ENCODE measurements at regions not wholly inside any gene's neighbourhood (a gene's known extent, or its start where the extent isn't known, plus 50 kb on each side); places are given as distances from the start of the nearest gene placed in this dataset.

DNA sequence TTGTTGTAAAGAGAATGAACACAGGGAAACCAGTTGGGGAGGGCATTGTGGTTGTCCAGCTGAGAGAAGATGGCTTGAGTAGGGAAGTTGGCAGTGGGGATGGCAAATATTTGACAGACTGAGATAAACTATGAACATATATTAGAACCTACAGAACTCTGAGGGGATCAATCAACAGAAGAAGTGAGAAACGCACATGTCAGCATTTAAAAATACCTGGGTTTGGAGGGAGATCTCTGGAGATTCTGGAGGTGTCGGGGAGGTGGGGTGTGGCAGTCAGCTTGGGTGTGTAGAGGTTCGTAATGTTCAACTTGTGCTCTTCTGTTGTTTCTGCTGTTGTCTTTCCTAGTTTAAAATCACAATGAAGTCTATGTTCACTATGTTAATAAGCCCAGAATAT, 517.8 kb downstream of the AACS start:
- no peak for DNase-seq

DNA sequence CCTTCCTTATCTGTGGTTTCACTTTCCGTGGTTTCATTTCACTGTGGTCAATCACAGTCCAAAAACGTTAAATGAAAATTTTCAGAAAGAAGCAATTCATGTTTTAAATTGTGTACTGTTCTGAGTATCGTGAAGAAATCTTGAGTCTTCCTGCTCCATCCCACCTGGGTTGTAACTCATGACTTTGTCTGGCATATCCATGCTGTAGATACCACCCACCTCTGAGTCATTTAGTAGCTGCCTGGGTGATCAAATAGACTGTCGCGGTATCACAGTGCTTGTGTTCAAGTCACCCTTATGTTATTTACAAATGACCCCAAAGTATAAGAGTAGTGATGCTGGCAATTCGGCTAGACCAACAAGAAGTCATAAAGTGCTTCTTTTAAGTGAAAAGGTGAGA, 521.2 kb downstream of the AACS start:
- DNase-seq: no peak

DNA sequence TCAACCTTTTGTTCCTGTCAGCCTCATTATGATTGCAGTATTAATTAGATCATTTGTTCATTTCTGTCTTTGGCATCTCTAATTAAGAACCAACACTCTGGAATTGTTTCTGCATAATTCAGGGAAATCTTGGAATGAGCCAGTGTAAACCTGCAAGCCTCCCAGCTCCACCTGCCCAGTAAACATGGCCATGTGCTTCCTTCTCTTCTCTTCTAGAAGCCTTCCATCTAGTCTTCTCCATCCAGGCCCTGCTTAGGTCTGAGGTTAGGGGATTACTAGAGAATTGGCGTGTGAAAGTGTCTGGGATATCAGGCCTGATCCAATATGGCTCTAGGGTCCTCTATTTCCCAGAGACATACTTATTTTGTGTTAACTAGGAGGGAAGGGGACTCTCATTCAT, 528.0 kb downstream of the AACS start:
- DNase-seq: no peak

GRCh38 chr12:125604976-125605375, 539.7 kb downstream of the AACS start:
- no peak for DNase-seq

DNA sequence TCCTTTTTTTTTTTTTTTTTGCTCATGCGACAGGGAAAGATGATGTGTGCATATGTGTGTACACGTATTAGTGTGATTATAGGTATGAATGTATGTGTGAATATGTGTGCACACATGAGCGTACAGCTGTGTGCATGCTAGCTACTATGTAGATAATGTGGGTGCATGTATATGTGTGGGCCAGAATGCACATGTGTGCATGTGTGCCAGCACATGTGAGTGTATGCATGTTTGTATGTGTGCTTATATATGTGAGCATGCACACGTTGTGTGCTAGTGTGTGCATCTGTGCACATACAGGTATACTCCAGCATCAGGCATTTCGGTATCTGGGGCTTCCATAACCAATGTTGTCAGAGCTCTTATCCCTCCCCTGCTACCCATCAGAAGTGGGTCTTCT, 541.1 kb downstream of the AACS start:
- DNase-seq: no peak

GRCh38 chr12:125610292-125610691, 545.1 kb downstream of the AACS start:
- no peak for DNase-seq

GRCh38 chr12:125610971-125611370, 545.7 kb downstream of the AACS start:
- no peak for DNase-seq

DNA sequence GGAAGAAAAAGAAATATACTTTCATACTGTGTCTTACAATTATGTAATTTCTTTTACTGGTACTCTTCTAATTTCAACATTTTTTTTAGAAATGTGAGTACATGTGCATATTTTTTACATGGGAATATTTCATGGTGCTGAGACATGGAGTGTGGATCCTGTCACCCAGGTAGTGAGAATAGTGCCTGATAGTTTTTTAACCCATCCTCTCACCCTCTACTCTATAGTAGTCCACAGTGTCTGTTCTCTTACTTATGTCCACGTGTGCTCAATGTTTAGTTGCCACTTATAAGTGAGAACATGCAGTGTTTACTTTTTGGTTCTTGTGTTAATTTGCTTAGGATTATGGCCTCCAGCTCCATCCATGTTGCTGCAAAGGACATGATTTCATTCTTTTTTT, 548.8 kb downstream of the AACS start:
- DNase-seq: no peak

GRCh38 chr12:125619723-125620122, 554.5 kb downstream of the AACS start:
- DNase-seq: no peak

GRCh38 chr12:125633686-125634085, 568.5 kb downstream of the AACS start:
- DNase-seq: no peak

- DNase-seq: no peak
Measured at GRCh38 chr12:125634813-125635212, 569.6 kb downstream of the AACS start.

- no peak for DNase-seq
Measured at GRCh38 chr12:125639826-125640225, 574.6 kb downstream of the AACS start.

- no peak for DNase-seq
Measured at GRCh38 chr12:125643055-125643454, 577.8 kb downstream of the AACS start.

GRCh38 chr12:125645724-125646123, 580.5 kb downstream of the AACS start:
- DNase-seq: no peak

DNA sequence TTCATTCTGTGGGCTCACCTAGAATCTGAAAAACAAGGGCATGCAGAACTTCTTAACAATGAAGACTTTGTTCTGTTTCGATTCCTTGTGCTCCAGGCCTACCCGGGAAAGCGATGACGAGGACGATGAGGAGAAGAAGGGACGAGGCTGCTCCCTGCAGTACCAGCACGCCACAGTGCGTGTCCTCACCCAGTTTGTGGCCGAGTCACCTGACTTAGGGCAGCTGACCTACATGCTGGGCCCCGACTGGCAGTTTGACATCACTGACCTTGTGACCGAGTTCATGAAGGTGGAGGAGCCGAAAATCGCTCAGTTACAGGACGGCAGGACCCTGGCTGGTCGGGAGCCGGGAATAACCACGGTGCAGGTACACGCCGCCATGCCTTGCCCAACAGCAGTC, 585.4 kb downstream of the AACS start:
- DNase-seq: no peak

- DNase-seq: no peak
Measured at GRCh38 chr12:125651625-125652024, 586.4 kb downstream of the AACS start.

DNA sequence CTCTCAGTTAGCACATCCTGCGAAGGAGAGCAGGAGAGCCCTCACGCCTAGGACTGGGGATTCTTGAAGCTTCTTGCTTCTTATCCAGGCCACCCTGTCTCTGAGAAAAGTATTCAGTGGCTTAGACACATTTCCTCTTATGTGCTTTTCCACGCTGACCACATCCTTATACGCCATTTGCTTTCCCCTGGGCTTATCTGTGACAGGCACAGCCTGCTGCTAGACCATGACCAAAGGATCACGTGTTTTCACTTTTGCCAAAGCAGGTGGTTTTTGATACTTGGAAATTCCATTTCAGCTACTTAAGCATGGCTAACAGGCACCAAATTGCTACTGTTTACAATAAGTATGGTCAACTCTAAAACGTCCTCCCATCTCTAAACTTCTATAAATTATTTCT, 587.4 kb downstream of the AACS start:
- no peak for DNase-seq

DNA sequence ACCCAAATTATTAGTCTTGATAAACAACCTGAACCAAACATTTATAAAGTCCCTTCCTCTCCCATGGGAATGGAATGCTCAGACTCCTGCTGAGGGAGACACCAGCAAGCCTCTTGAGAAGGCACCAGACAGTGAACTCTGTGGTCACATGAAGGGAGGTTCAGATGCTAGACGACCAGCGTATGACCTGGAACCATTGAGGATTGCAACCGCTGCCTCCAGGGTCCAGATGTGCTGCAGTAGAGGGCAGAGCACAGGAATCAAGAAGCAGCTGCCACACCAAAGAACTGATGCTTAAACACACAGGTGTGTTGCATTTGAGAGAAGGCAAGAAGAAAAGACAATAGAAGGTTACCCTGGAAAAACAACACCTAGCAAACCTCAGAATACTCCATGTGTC, 592.4 kb downstream of the AACS start:
- no peak for DNase-seq

DNA sequence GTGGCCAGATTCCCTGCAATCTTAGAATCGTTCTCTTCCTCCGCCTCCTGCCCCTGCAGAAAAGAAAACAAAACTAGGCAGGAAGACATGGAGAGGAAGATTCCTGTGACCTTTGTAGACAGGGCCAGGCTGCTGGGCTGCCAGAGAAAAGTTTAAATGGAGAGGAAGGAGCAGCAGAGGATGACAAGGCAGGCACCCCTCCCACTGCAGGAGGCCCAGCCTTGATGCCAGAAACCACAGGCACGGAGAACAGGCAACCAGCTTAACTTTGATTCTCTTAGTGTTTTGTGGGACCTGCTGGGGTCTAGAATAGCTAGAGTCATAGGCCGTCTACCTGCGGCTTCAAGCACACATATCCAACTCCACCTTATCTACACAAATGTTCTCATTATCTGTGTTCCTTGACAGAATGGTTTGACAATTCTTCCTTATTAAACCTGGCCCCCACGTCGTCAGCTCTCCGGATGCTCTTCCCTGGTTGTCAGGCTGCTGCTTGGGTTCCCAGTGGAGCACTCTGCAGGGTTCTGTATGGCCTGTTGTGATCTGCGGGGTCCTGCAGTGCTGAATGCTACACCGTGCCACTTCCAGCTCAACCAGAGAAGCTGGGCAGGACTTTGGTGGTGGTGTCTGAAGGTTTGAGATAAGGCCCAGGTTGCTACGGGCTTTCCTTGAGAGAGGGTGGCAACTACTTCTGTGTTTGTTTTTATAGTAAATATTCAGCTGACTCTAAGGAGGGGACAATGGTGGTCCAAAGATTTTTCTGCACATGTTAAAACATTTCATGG, 609.5 kb downstream of the AACS start:
- DNase-seq: no peak

DNA sequence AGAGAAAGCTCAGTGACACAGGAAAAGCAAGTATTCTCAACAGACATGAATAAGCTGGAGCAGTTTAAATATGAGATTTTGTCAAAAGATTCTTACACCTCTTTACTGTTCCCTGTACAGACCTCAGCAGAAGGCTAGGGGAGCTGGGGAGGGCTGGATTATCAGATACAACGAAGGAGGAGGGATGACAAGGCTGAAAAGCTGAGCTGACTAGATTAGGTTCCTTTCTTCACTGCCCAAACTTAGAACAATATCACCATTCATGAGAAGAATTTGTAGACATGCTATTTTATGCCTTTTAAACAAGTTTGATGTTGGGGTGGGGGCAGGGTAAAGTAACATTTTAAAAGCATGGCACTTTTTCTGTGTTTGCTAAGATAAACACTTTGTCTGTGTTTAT, 611.1 kb downstream of the AACS start:
- DNase-seq: no peak

GRCh38 chr12:125677829-125678228, 612.6 kb downstream of the AACS start:
- DNase-seq: no peak

GRCh38 chr12:125678589-125678993, 613.4 kb downstream of the AACS start:
- DNase-seq: no peak

GRCh38 chr12:125683748-125684381, 618.6 kb downstream of the AACS start:
- DNase-seq: no peak

DNA sequence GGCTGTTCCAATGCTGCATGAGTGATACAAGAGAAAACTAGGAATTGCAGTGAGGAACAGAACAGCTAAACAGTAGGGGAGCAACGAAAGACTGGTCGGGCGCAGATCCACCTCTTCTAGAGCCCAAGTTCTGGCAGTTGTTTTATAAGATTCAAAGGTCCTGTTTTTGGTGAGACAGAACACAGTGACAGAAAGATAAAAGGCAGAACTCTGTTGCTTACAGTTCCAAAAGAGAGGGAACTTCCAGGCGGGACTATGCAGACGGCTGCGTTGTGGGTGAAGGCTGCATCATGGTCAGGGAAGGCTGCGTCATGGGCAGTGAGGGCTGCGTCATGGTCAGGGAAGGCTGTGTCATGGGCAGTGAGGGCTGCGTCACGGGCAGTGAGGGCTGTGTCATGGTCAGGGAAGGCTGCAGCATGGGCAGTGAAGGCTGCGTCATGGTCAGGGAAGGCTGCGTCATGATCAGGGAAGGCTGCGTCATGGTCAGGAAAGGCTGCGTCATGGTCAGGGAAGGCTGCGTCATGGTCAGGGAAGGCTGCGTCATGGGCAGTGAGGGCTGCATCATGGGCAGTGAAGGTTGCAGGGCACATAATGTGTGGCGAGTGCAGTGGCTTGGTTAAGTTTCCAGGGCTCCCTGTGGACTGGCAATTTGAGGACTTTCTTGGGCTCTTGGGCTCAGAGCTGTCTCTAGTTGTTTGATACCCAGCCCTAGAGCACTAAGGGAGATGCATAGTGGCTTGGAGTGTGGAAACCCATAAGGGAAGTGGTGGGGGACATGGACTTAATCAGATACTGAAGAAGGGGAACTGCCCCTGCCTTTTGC, 619.9 kb downstream of the AACS start:
- DNase-seq: no peak
